Adrenal gland (tissue), 5 donors: ENCODE measurements at regions not wholly inside any gene's neighbourhood (a gene's known extent, or its start where the extent isn't known, plus 50 kb on each side); places are given as distances from the start of the nearest gene placed in this dataset.

ENCODE experiments used
- CTCF ChIP-seq, 6 experiments: fragments of 450-650 bp in 4 of 6; fragments of 200-600 bp in 2 of 6; sonication (generic) in 1 of 6; IDR thresholded peaks; 1 replicate in 5 of 6; 2 replicates in 1 of 6; pipeline versions ENCODE4 v1.5.1 to v1.8.0; 2016 to 2021; ENCODE audit warnings: antibody characterized with exemption in 6 of 6, mild to moderate bottlenecking in 2 of 6, moderate library complexity in 1 of 6
- POLR2A ChIP-seq, 2 donors: fragments of 450-650 bp; IDR thresholded peaks; one replicate each; pipeline ENCODE4 v1.6.1; 2017; ENCODE audit warnings: antibody characterized with exemption in 2 of 2, mild to moderate bottlenecking in 2 of 2, moderate library complexity in 1 of 2
- donor health status: DM: no; HTN: no; CAD: no.

DNA sequence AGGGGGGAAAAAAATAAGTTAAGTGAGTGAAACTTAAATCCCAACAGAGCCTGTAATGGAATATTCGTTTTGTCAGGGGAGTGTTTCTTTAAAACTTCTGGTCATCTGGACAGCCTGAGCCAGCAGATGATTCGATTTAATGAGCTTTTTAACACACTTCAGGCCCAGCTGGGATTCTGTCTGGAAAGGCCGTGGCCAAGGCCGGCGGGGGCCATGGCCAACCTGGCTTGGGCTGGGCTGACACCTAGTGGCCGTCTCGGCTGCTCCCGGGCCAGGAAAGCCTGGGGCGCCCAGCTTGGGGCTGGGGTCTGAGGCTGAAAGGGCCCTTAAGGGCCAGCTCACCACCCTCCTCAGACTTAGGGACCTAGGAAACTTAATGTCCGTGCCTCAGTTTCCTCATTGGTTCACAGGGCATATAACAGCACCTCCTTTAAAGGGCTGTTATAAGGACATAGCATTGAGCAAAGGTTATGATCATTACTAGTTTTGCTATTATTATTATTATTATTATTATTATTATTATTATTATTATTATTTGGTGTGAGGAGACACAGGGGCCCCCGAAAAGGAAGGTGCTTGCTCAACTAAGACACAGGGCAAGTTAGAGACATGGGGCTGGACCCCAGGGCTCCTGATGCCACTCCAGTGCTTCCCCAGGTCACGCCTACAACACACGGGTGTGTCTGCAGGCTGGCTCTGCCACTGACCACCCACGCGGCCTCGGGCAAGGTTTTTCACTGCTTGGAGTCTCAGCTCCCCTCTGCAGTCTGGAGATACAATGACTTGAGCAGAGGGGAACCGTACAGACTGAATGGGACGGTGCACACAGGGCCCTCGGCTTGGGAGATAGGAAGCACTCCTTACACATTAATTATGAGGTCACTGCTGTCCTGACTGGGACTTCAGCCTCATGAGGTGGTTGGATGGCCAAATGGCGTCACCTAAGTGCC lies 84.0 kb downstream of the SYNE3 start:
- TF ChIP-seq CTCF (IDR thresholded peaks at IDR 0.05), result peak; percentile 48 to 74 (median 60)
- TF ChIP-seq POLR2A (IDR thresholded peaks at IDR 0.05), result no peak
